B cell (primary cell): ENCODE measurements at regions not wholly inside any gene's neighbourhood (a gene's known extent, or its start where the extent isn't known, plus 50 kb on each side); places are given as distances from the start of the nearest gene placed in this dataset.
"Not testable (repeated sequence)": the region's sequence is repeated elsewhere in the genome, so short reads cannot be mapped to it uniquely, and the experiment has no call there.

Experiments
- CTCF ChIP-seq: fragments of 200-600 bp; IDR thresholded peaks from one replicate; pipeline ENCODE4 v1.8.0; 2022; ENCODE audit warnings: antibody characterized with exemption, mild to moderate bottlenecking
- EZH2 ChIP-seq: IDR thresholded peaks from 2 replicates; pipeline ENCODE4 v1.6.1; 2012; ENCODE audit warnings: borderline replicate concordance, low read depth, mild to moderate bottlenecking, moderate library complexity, low read length; ENCODE audit not compliant: insufficient read depth, poor library complexity, severe bottlenecking

- TF ChIP-seq CTCF, EZH2: not testable (repeated sequence)
Measured at GRCh38 chr1:65119-65518, 386.4 kb downstream of the OR4F29 start, which contains the start of gene OR4F5.
